Prostate gland (tissue), 2 donors: ENCODE measurements at regions not wholly inside any gene's neighbourhood (a gene's known extent, or its start where the extent isn't known, plus 50 kb on each side); places are given as distances from the start of the nearest gene placed in this dataset.

Source experiments
- DNase-seq: peaks from one replicate; pipeline ENCODE4 v3.0.0-alpha.2; 2019; ENCODE audit warnings: low spot score
- H3K27ac ChIP-seq, 2 donors: fragments of 200-600 bp; sonication (generic); 2 replicates each; pipeline ENCODE4 v1.5.1; 2017 to 2019
- H3K27me3 ChIP-seq: fragments of 200-600 bp; sonication (generic); replicated peaks from 2 replicates; pipeline ENCODE4 v1.5.1; 2019; ENCODE audit not compliant: insufficient read depth
- H3K36me3 ChIP-seq, 2 donors: fragments of 200-600 bp; sonication (generic); 1 replicate in 1 of 2; 2 replicates in 1 of 2; pipeline versions ENCODE4 v1.5.1 to v1.8.1; 2017 to 2019
- H3K4me1 ChIP-seq: fragments of 200-600 bp; sonication (generic); replicated peaks from 2 replicates; pipeline ENCODE4 v1.5.1; 2019
- H3K4me3 ChIP-seq, 2 donors: fragments of 200-600 bp; sonication (generic); 2 replicates each; pipeline ENCODE4 v1.5.1; 2017 to 2019
- H3K9me3 ChIP-seq: fragments of 200-600 bp; sonication (generic); 2 replicates; pipeline ENCODE4 v1.5.1; 2017
- CTCF ChIP-seq, 4 experiments: fragments of 200-600 bp in 2 of 4; fragments of 450-650 bp in 2 of 4; sonication (generic) in 2 of 4; IDR thresholded peaks; 1 replicate in 3 of 4; 2 replicates in 1 of 4; pipeline ENCODE4 v1.5.1; 2016 to 2019; ENCODE audit warnings: antibody characterized with exemption in 4 of 4, mild to moderate bottlenecking in 2 of 4, moderate library complexity in 2 of 4
- POLR2A ChIP-seq: fragments of 450-650 bp; IDR thresholded peaks from one replicate; pipeline ENCODE4 v1.6.1; 2016; ENCODE audit warnings: antibody characterized with exemption, mild to moderate bottlenecking
- POLR2AphosphoS5 ChIP-seq: sonication (generic); formaldehyde crosslinking; IDR thresholded peaks from one replicate; pipeline ENCODE4 v1.6.1; 2017; ENCODE audit warnings: antibody characterized with exemption
- WGBS: methylation state at CpG from one replicate; pipeline ENCODE4 v1.1.5; 2018; 5-methylcytosine and 5-hydroxymethylcytosine counted together
- intact Hi-C: fragments of 100-400 bp; cut with DNase I; formaldehyde crosslinking; loops from one replicate; pipeline ENCODE4 v1.14.2; 2022

- H3K36me3 ChIP-seq, result no peaks in the 10 kb centered on the region
- 71% methylated on average over 5 of the region's 5 CpGs for WGBS
- TF ChIP-seq POLR2AphosphoS5, result no peak
- TF ChIP-seq CTCF (IDR thresholded peaks at IDR 0.05), result no peak
- TF ChIP-seq POLR2A, result no peak
- H3K4me3 ChIP-seq, result no peak overlapping the region
- DNase-seq, result no peak
- intact Hi-C loops, result no loop called here
- H3K9me3 ChIP-seq, result no peaks in the 10 kb centered on the region
- H3K27me3 ChIP-seq, result no peaks in the 10 kb centered on the region
- no peaks in the 10 kb centered on the region for H3K4me1 ChIP-seq
- H3K27ac ChIP-seq, result no peak overlapping the region
Observed at GRCh38 chr4:126775485-126776106, 857.2 kb upstream of the INTU start.

GRCh38 chr4:126776361-126776760 lies 856.4 kb upstream of the INTU start:
- no peaks in the 10 kb centered on the region for H3K36me3 ChIP-seq
- no peaks in the 10 kb centered on the region for H3K4me1 ChIP-seq
- 22% methylated on average over 5 of the region's 5 CpGs for WGBS
- TF ChIP-seq POLR2A (no peak), POLR2AphosphoS5 (no peak), CTCF (IDR thresholded peaks at IDR 0.05) (no peak)
- DNase-seq, result no peak
- intact Hi-C loops, result no loop called here
- no peaks in the 10 kb centered on the region for H3K9me3 ChIP-seq
- no peak overlapping the region for H3K4me3 ChIP-seq
- H3K27me3 ChIP-seq, result no peaks in the 10 kb centered on the region
- no peak overlapping the region for H3K27ac ChIP-seq

- intact Hi-C loops, result no loop called here
- no peak for DNase-seq
- 40% methylated on average over 1 of the region's 1 CpG for WGBS
Observed at GRCh38 chr4:126777649-126778048, 855.1 kb upstream of the INTU start.

GRCh38 chr4:126778348-126778747 lies 854.4 kb upstream of the INTU start:
- Histone ChIP-seq H3K4me3 (no peak overlapping the region), H3K4me1 (no peaks in the 10 kb centered on the region), H3K27me3 (no peaks in the 10 kb centered on the region), H3K27ac (no peak overlapping the region), H3K36me3 (no peaks in the 10 kb centered on the region), H3K9me3 (no peaks in the 10 kb centered on the region)
- intact Hi-C loops, result no loop called here
- no peak for DNase-seq
- TF ChIP-seq POLR2AphosphoS5, result no peak
- TF ChIP-seq CTCF (IDR thresholded peaks at IDR 0.05), result no peak
- no peak for TF ChIP-seq POLR2A
- WGBS, result 24% methylated on average over 3 of the region's 3 CpGs

More at GRCh38 chr4:126777649-126778048, 855.1 kb upstream of the INTU start:
- H3K4me1 ChIP-seq, result no peaks in the 10 kb centered on the region
- no peaks in the 10 kb centered on the region for H3K36me3 ChIP-seq
- TF ChIP-seq POLR2AphosphoS5 (no peak), POLR2A (no peak), CTCF (IDR thresholded peaks at IDR 0.05) (no peak)
- no peak overlapping the region for H3K27ac ChIP-seq
- no peaks in the 10 kb centered on the region for H3K27me3 ChIP-seq
- H3K4me3 ChIP-seq, result no peak overlapping the region
- no peaks in the 10 kb centered on the region for H3K9me3 ChIP-seq

- Histone ChIP-seq H3K4me3 (no peak overlapping the region), H3K4me1 (no peaks in the 10 kb centered on the region), H3K27me3 (no peaks in the 10 kb centered on the region), H3K36me3 (no peaks in the 10 kb centered on the region), H3K9me3 (no peaks in the 10 kb centered on the region), H3K27ac (no peak overlapping the region)
- WGBS, result 97% methylated on average over 4 of the region's 4 CpGs
- DNase-seq, result no peak
- no peak for TF ChIP-seq POLR2A
- TF ChIP-seq POLR2AphosphoS5, result no peak
- no peak for TF ChIP-seq CTCF (IDR thresholded peaks at IDR 0.05)
- intact Hi-C loops, result no loop called here
Observed at GRCh38 chr4:126779001-126779400, 853.8 kb upstream of the INTU start.
